Activated T-helper 17 cell treated with anti-CD3 and anti-CD28 coated beads, Interleukin-2, amount 50 U/mL, for 72 hours (primary cell): ENCODE measurements at regions not wholly inside any gene's neighbourhood (a gene's known extent, or its start where the extent isn't known, plus 50 kb on each side); places are given as distances from the start of the nearest gene placed in this dataset.

ENCODE experiments used
- ATAC-seq: fragments of 150-1000 bp; cut with Tn5 transposase; replicated peaks from 2 replicates; pipeline ENCODE4 v1.10.0; 2021; ENCODE audit warnings: mild to moderate bottlenecking, moderate library complexity
- H3K27ac Mint-ChIP-seq: one replicate; pipeline ENCODE4 v1.8.0; 2022; ENCODE audit warnings: mixed read lengths
- H3K27me3 Mint-ChIP-seq: one replicate; pipeline ENCODE4 v1.8.0; 2022; ENCODE audit warnings: mixed read lengths
- H3K36me3 Mint-ChIP-seq: one replicate; pipeline ENCODE4 v1.8.0; 2022; ENCODE audit warnings: low read depth, mild to moderate bottlenecking, mixed read lengths
- H3K4me1 Mint-ChIP-seq: one replicate; pipeline ENCODE4 v1.8.0; 2022; ENCODE audit warnings: mixed read lengths
- H3K4me3 Mint-ChIP-seq: one replicate; pipeline ENCODE4 v1.8.0; 2022; ENCODE audit warnings: mild to moderate bottlenecking, mixed read lengths
- H3K9me3 Mint-ChIP-seq: one replicate; pipeline ENCODE4 v1.8.0; 2022; ENCODE audit warnings: mixed read lengths

GRCh38 chr16:61246592-61246991, 789.6 kb downstream of the CDH8 start:
- Mint-ChIP-seq H3K27ac (no peak overlapping the region), H3K4me3 (no peak overlapping the region), H3K27me3 (no peaks in the 10 kb centered on the region), H3K4me1 (no peaks in the 10 kb centered on the region), H3K36me3 (no peaks in the 10 kb centered on the region), H3K9me3 (peaks cover 11% of the 10 kb centered on the region)
- ATAC-seq, result no peak

DNA sequence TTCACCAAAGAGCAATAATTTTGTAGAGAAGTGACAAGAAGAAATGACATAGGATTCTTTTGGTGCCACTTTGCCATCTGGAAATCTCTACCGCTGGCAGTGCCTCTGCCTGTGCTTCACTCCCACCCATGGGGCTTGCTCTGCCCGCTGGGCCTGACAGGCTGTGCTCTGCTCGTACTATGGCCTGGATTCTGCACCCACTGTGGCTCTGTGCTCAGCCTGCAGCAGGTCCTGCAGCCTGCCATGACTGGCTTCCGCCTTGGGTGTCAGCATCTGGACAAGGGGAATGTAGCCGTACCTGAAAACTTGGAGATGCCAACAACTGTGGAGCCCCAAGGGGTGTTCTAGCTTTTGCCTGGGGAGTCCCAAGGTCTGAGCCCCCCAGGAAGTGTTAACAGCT, 792.3 kb downstream of the CDH8 start:
- Mint-ChIP-seq H3K27ac (no peak overlapping the region), H3K27me3 (no peaks in the 10 kb centered on the region), H3K4me1 (no peaks in the 10 kb centered on the region), H3K36me3 (no peaks in the 10 kb centered on the region), H3K9me3 (peaks cover 11% of the 10 kb centered on the region), H3K4me3 (no peak overlapping the region)
- no peak for ATAC-seq

- Mint-ChIP-seq H3K27ac (no peak overlapping the region), H3K4me3 (no peak overlapping the region), H3K9me3 (peaks cover 10% of the 10 kb centered on the region), H3K36me3 (no peaks in the 10 kb centered on the region), H3K4me1 (no peaks in the 10 kb centered on the region), H3K27me3 (no peaks in the 10 kb centered on the region)
- ATAC-seq, result no peak
Measured at GRCh38 chr16:61237884-61238485, 798.3 kb downstream of the CDH8 start.

DNA sequence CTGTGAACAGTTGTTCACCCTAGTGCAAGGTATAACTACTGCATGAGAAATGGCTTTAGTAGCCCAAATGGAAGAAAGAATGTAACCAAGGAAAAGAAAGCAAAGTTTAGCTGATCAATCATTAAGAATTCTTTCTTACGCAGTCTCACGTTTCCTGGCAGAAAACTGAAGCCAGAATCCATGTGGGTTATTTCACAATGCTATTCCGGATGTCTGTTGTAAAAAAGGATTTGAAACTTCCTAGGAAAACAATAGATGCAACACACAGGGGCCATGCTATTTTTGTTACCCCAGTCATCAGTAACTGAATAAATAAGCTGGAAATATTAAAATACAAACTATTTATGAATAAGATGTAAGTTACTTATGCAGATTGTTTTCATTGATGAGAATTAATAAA, 802.5 kb downstream of the CDH8 start:
- Mint-ChIP-seq H3K4me3 (no peak overlapping the region), H3K36me3 (no peaks in the 10 kb centered on the region), H3K4me1 (no peaks in the 10 kb centered on the region), H3K27me3 (no peaks in the 10 kb centered on the region), H3K9me3 (peaks cover 11% of the 10 kb centered on the region), H3K27ac (no peak overlapping the region)
- ATAC-seq, result no peak

- Mint-ChIP-seq H3K27ac (no peak overlapping the region), H3K27me3 (no peaks in the 10 kb centered on the region), H3K4me3 (no peak overlapping the region), H3K4me1 (no peaks in the 10 kb centered on the region), H3K36me3 (no peaks in the 10 kb centered on the region), H3K9me3 (peaks cover 16% of the 10 kb centered on the region)
- no peak for ATAC-seq
Measured at GRCh38 chr16:61228371-61228770, 807.9 kb downstream of the CDH8 start.

DNA sequence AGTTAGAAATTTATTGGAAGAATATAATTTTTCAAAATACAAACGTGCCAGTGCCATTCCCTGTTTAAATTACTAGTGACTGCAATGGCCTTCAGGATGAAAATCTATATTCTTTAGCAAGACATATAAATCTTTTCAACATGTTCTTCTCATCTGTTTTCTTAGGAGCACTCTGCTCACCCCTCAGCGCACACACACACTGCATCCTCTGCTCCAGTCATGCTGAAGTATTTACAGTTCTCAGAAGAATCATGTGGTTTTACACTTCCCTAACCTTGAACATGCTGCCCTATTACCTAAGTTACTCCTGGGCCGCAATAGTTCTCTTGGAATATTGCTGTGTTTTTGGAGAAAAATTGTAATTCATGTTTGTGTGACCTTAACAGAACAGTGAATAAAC, 820.6 kb downstream of the CDH8 start:
- Mint-ChIP-seq H3K27me3 (no peaks in the 10 kb centered on the region), H3K36me3 (no peaks in the 10 kb centered on the region), H3K4me3 (no peak overlapping the region), H3K27ac (no peak overlapping the region), H3K4me1 (no peaks in the 10 kb centered on the region), H3K9me3 (peaks cover 18% of the 10 kb centered on the region)
- ATAC-seq, result no peak

GRCh38 chr16:61214780-61215179, 821.5 kb downstream of the CDH8 start:
- ATAC-seq, result no peak
- Mint-ChIP-seq H3K27me3 (no peaks in the 10 kb centered on the region), H3K4me1 (no peaks in the 10 kb centered on the region), H3K36me3 (no peaks in the 10 kb centered on the region), H3K27ac (no peak overlapping the region), H3K9me3 (peaks cover 18% of the 10 kb centered on the region), H3K4me3 (no peak overlapping the region)

DNA sequence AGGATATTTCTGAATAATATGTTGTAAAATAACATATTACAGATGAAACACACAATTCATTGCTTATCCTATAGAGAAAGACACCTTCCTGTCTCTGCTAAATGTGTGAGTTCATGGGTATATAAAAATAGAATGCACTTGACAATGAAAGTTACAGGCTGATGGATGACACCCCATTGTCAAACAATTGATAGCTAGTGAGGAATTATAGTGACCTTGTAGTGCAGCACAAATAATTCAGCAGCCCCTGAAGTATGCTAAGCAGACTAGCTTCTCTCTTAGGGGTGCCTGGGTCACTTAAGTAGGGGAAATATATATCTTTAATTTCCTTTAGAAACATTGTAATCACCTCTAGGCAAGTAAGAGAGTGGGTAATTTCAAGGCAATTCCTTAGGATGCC, 826.2 kb downstream of the CDH8 start:
- no peak for ATAC-seq
- Mint-ChIP-seq H3K27me3 (no peaks in the 10 kb centered on the region), H3K4me3 (no peak overlapping the region), H3K4me1 (no peaks in the 10 kb centered on the region), H3K27ac (no peak overlapping the region), H3K9me3 (peaks cover 44% of the 10 kb centered on the region), H3K36me3 (no peaks in the 10 kb centered on the region)

DNA sequence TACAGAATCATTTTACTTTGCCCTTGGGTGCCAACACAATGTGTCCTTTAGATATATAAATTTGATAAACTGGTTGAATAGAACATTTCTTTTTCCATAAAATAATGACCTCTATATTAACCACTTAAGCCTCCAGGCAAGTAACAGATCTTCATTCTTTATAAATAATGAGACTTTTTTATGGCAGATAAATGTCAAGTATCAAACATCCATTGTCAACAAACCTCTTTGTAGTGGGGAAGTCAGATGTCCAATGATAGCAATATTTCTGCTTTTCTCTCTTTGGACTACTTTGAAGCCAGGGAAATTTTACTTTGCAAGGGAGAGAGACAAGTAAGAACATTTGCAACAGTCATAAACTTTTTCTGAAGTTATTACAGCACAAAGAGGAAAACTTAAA, 841.2 kb downstream of the CDH8 start:
- ATAC-seq, result no peak
- H3K36me3 Mint-ChIP-seq, result no peaks in the 10 kb centered on the region
- no peaks in the 10 kb centered on the region for H3K27me3 Mint-ChIP-seq
- peaks cover 31% of the 10 kb centered on the region for H3K9me3 Mint-ChIP-seq
- no peak overlapping the region for H3K4me3 Mint-ChIP-seq
- H3K27ac Mint-ChIP-seq, result no peak overlapping the region
- H3K4me1 Mint-ChIP-seq, result no peaks in the 10 kb centered on the region

- no peak for ATAC-seq
- Mint-ChIP-seq H3K27me3 (no peaks in the 10 kb centered on the region), H3K36me3 (no peaks in the 10 kb centered on the region), H3K4me1 (no peaks in the 10 kb centered on the region), H3K4me3 (no peak overlapping the region), H3K27ac (no peak overlapping the region), H3K9me3 (peaks cover 33% of the 10 kb centered on the region)
Measured at GRCh38 chr16:61194573-61194972, 841.7 kb downstream of the CDH8 start.

- no peaks in the 10 kb centered on the region for H3K27me3 Mint-ChIP-seq
- H3K27ac Mint-ChIP-seq, result no peak overlapping the region
- H3K36me3 Mint-ChIP-seq, result no peaks in the 10 kb centered on the region
- no peaks in the 10 kb centered on the region for H3K4me1 Mint-ChIP-seq
- H3K9me3 Mint-ChIP-seq, result peaks cover 22% of the 10 kb centered on the region
- no peak for ATAC-seq
- no peak overlapping the region for H3K4me3 Mint-ChIP-seq
Measured at GRCh38 chr16:61182391-61182790, 853.8 kb downstream of the CDH8 start.

- Mint-ChIP-seq H3K4me1 (no peaks in the 10 kb centered on the region), H3K36me3 (no peaks in the 10 kb centered on the region), H3K9me3 (peaks cover 26% of the 10 kb centered on the region), H3K4me3 (no peak overlapping the region), H3K27ac (no peak overlapping the region), H3K27me3 (no peaks in the 10 kb centered on the region)
- no peak for ATAC-seq
Measured at GRCh38 chr16:61181982-61182381, 854.3 kb downstream of the CDH8 start.

DNA sequence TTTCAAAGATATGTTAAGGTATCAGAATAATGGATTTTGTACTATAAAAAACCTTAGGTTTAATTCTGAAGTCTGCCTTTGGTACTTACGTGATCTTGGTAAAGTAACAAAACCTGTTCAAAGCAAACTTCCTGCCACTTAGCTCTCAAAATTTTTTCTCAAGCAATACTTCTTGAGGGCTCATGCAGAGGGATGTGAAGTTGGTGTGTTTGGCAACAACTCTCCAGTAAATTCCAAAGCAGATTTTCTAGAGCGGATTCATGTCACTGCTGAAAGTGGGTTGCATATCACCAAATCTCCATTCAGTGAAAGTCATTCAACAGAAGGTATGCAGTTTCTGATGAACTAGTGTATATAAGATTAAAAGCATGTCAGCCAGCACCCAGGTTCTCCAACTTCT, 856.7 kb downstream of the CDH8 start:
- Mint-ChIP-seq H3K4me1 (no peaks in the 10 kb centered on the region), H3K4me3 (no peak overlapping the region), H3K36me3 (no peaks in the 10 kb centered on the region), H3K9me3 (peaks cover 39% of the 10 kb centered on the region), H3K27me3 (no peaks in the 10 kb centered on the region), H3K27ac (no peak overlapping the region)
- no peak for ATAC-seq

DNA sequence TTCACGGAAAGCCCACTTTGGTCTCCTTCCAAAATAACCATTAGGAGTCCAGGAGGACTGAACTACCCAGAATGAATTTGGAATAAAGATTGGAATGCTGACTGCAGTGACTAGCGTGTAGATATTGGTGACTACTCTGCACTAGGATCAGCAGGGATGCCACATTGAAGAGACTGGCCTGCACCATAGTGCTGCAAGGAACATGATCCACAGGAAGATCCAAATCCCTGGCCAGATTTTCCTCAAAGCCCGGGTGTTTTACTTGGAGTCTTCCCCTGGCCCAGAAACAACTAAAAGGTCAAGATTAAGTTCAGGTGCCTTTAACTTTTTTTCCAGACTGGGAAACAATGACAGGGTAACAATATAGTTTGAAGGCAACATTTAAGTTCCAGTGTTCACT, 870.4 kb downstream of the CDH8 start:
- no peak overlapping the region for H3K27ac Mint-ChIP-seq

DNA sequence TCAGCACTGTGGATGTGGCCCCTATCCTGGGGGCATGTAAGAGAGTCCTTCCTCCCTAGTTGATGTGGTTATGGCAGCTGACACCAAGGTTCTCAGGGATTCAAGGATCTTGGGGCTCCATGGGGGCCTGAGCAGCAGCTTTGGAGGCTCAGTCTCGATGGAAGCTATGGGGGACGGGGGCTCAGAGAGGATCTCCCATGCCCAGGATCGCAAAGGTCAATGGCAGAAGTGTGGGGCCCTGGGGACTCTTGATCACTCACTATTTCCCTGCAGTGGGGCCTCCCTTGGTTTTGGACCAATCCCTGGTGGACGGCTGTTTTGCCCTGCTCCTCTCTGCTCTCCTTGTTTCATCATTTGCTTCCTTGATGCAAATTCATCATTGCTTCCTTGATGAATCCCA, 885.9 kb downstream of the CDH8 start:
- no peaks in the 10 kb centered on the region for H3K27me3 Mint-ChIP-seq
- no peaks in the 10 kb centered on the region for H3K36me3 Mint-ChIP-seq

More for the DNA sequence above, 870.4 kb downstream of the CDH8 start:
- ATAC-seq, result no peak
- Mint-ChIP-seq H3K4me3 (no peak overlapping the region), H3K27me3 (no peaks in the 10 kb centered on the region), H3K4me1 (no peaks in the 10 kb centered on the region), H3K9me3 (peaks cover 22% of the 10 kb centered on the region), H3K36me3 (no peaks in the 10 kb centered on the region)

GRCh38 chr16:61149709-61150108, 886.5 kb downstream of the CDH8 start:
- ATAC-seq, result no peak
- no peak overlapping the region for H3K4me3 Mint-ChIP-seq
- no peaks in the 10 kb centered on the region for H3K4me1 Mint-ChIP-seq
- H3K27me3 Mint-ChIP-seq, result no peaks in the 10 kb centered on the region
- no peaks in the 10 kb centered on the region for H3K36me3 Mint-ChIP-seq
- peaks cover 17% of the 10 kb centered on the region for H3K9me3 Mint-ChIP-seq
- H3K27ac Mint-ChIP-seq, result no peak overlapping the region

More for the DNA sequence above, 885.9 kb downstream of the CDH8 start:
- peaks cover 17% of the 10 kb centered on the region for H3K9me3 Mint-ChIP-seq
- no peak for ATAC-seq
- no peak overlapping the region for H3K27ac Mint-ChIP-seq
- no peaks in the 10 kb centered on the region for H3K4me1 Mint-ChIP-seq
- no peak overlapping the region for H3K4me3 Mint-ChIP-seq
